GM21515 (cell line): ENCODE measurements at regions not wholly inside any gene's neighbourhood (a gene's known extent, or its start where the extent isn't known, plus 50 kb on each side); places are given as distances from the start of the nearest gene placed in this dataset.
"Not testable (repeated sequence)": the region's sequence is repeated elsewhere in the genome, so short reads cannot be mapped to it uniquely, and the experiment has no call there.

Source experiments
- ATAC-seq: cut with Tn5 transposase; IDR thresholded peaks from one replicate; pipeline ENCODE4 v1.9.1; 2021; ENCODE audit not compliant: unreplicated experiment

- ATAC-seq, result no peak
These were observed 78.0 kb downstream of the SEC16B start for GRCh38 chr1:177891809-177892208.

DNA sequence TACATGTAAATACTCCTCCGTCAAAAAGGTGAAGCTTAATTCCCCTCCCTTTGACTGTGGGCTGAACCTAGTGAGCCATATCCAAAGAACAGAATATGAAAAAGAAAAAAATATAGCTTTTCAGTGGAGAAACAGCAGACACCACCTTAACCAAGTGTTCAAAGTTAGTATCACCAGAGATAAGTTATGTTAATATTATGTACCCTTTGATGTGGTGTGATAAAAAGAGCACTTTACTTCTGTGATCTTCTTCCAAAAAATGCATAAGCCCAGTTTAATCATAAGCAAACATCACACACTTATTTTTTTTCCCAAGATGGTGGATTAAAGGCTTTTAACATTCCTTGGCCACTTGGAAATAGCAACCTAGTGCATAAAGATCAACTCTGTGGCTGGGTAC, 79.4 kb downstream of the SEC16B start:
- no peak for ATAC-seq

DNA sequence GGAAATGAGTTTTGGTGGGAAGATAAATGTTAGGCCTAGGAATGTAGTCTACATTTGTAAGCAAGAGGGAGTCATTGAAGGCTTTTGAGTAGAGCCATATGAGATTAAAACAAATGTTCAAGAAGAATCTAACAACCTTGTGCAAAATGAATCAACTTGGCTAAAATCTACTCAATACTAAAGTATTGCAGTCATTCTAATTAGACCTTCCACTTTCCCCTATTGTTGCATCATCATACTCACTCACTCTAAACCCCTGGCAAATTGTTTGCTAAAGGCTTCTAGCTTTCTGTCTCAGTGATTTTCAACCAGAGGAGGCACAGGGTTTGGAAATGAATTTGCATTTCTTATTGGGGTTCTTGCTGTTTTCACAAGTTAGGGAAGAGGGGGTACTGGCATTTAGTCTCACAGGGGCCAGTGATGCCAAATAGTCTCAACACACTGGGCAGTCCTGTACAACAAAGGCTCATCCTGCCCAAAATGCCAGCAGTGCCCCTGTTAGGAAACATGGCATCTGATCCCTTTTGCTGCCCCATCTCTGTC, 85.3 kb downstream of the SEC16B start:
- ATAC-seq, result no peak

- ATAC-seq, result no peak
These were observed 86.3 kb downstream of the SEC16B start for GRCh38 chr1:177883581-177883980.

DNA sequence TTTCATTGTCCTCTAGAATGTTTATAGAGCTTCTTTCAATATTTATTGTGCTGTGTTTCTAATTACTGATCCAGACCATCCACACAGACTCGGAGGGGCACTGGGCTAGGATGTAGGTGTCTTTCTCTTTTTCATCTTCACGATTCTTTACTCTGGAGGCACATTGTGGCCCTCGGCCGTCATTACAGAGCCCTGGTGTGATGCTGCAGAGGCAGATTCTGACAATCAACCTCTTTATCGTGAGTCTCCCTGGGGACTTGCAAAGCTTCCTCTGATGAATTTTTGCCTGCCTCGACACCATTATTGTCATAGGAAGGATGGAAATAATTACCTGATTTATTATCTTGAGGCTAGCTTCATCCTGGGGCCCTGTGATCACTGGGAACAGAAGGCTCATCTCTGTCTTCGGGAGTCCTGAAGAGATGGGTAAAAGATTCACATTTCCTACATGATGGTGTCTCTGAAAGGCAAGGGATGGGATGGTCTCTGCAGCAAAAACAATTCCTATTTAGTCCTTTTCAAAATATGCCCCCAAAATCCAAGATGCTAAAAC, 89.4 kb downstream of the SEC16B start:
- no peak for ATAC-seq

GRCh38 chr1:177877086-177877485, 92.8 kb downstream of the SEC16B start:
- ATAC-seq, result no peak

DNA sequence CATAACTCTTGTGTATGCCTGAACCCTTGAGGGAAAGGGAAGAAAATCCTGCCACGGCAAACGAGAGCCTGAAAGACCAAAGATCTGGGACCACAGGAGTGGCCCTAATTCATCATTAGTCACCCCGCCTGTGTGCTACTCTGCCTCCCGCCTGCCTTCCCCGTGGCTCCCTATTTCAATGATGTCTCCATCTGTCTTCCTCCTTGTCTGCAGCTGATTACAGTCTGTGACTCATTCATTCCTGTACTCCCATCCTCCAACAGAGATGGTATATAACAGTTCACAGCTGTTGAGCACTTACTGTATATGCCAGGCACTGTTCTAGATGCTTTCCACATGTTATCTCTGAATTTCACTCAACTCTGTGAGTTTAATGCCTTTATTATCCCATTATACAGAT, 96.6 kb downstream of the SEC16B start:
- no peak for ATAC-seq

- ATAC-seq, result no peak
These were observed 97.5 kb downstream of the SEC16B start for GRCh38 chr1:177872308-177872900.

DNA sequence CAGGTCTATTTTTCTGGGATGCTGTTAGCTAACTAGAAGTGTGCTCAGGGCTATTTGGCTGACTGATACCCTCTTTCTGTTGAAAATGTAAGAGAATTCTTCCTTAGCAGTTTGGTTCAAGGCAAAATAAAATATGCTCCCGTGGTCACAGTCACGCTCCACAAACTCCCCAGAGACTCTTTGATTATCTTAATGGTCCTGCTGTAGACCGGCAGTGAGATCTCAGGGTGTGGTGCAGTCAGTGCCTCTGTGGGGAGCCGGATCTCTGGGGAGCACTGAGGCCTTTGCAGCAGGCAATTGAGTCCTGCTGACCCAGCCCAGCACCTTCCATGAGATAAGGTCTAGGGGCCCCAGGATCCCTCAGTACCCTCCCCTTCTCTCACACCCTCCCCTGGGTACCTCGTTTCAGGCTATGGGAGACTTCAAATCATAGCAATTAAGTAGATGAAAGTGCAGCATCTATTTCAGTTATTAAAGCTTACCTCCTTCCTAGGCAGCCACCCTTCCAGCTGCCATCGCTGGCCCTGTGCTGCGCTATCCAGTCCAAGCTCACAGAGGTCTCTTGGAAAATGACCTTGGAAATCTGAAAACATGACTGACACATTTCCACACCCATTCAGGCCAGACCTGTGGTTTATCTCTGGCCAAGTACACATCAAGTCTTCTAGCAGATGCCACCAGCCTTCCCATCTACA, 98.1 kb downstream of the SEC16B start:
- no peak for ATAC-seq

- no peak for ATAC-seq
These were observed 100.3 kb downstream of the SEC16B start for GRCh38 chr1:177869586-177869985.

DNA sequence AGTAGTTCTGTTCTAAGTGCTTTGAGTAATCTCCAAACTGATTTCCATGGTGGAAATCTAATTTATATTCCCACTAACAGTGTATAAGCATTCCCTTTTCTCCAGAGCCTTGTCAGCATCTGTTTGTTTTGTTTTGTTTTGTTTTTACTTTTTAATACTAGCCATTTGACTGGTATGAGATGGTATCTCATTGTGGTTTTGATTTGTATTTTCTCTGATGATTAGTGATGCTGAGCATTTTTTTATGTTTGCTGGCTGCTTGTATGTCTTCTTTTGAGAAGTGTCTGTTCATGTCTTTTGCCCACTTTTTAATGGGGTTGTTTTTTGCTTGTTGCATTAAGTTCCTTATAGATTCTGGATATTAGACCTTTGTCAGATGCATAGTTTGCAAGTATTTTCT, 100.8 kb downstream of the SEC16B start:
- not testable (repeated sequence) for ATAC-seq

- no peak for ATAC-seq
These were observed 104.1 kb downstream of the SEC16B start for GRCh38 chr1:177865807-177866206.

GRCh38 chr1:177864538-177865305, 105.1 kb downstream of the SEC16B start:
- no peak for ATAC-seq

DNA sequence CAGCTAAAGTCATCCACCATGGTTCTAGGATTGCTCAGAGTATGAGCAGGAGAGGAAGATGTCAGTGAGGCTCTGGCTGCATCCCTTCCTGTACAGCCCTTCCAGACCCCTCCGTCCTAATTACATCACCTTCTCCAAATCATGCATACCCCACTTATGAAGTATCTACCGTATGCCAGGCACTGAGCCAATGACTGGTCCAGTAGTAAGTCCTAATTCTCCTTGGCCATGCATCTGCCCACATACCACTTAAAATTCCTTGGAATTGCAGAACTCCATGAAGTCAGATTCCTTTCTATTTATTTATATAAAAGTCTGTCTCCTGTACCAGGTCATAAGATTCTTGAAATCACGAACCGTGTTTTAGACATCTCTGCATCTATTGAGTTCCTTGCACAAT, 106.1 kb downstream of the SEC16B start:
- no peak for ATAC-seq

DNA sequence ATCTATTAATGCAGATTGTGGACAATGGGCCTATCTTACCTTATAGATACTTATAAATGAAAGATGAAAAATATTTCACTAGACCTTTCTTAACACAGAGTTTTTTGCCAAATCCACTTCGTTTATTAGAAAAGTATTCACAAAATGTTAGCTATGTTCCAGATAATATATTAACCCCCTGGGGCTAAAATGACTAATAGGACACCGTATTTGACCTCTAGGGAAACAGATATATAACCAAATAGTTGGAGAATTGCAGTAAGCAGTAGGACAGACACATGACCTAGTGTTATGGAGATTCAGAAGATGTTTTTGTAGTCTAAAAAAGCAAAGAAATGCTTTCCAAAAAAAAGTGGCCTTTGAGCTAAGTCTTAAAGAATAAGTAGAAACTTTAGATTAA, 106.9 kb downstream of the SEC16B start:
- no peak for ATAC-seq

DNA sequence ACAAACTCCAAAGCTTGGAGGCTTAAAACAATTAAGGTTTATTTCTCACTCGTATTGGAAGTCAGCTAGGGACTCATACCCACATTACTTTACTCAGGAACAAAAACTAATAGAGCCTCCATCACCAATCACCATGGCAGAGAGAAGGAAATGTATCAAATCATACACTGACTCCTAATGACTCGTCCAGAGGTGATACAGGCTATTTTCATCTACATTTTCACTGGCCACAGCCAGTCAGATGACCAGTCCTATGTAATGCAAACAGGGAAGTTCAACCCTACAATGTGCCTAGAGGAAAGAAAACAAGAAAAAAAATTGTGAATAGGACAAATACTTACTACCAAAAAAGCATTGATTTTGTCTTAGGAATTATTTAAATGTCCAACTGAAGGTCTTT, 110.3 kb downstream of the SEC16B start:
- no peak for ATAC-seq

GRCh38 chr1:177858332-177858821, 111.5 kb downstream of the SEC16B start:
- no peak for ATAC-seq

GRCh38 chr1:177857285-177857684, 112.6 kb downstream of the SEC16B start:
- no peak for ATAC-seq

DNA sequence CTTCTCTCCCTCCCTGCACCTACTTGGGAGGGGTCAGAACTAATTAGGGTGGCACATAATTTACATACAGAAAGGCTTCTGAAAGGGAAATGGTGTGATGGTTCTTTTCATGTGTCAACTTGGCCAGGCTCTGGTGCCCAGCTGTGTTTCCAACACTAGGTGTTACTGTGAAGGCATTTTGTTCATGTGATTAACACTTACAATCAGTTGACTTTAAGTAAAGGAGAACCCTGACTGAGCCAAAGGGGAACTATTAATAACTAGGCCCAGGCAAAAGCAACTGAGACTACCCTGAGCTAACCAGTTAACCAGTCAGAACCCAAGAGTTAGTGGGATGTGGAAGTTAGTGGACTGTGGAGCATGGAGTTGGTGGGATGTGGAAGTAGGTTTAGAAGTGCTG, 114.9 kb downstream of the SEC16B start:
- ATAC-seq, result no peak

- no peak for ATAC-seq
These were observed 120.1 kb downstream of the SEC16B start for GRCh38 chr1:177849579-177850290.

GRCh38 chr1:177849130-177849529, 120.7 kb downstream of the SEC16B start:
- no peak for ATAC-seq
